Heart left ventricle (tissue), 13 donors: ENCODE measurements at regions not wholly inside any gene's neighbourhood (a gene's known extent, or its start where the extent isn't known, plus 50 kb on each side); places are given as distances from the start of the nearest gene placed in this dataset.

Experiments
- POLR2A ChIP-seq, 2 donors: fragments of 450-650 bp; IDR thresholded peaks; one replicate each; pipeline ENCODE4 v1.6.1; 2017; ENCODE audit warnings: antibody characterized with exemption in 2 of 2, mild to moderate bottlenecking in 2 of 2, moderate library complexity in 2 of 2
- TF ChIP-seq, protein P1 (sequence below), 12 donors: fragments of 200-600 bp; sonication (generic) in 4 of 12; IDR thresholded peaks; one replicate each; pipeline versions ENCODE4 v1.5.0 to v1.8.0; 2018 to 2022; ENCODE audit warnings: antibody characterized with exemption in 12 of 12, mild to moderate bottlenecking in 5 of 12
- donor health status: ischemic (EF 13 %, LVEDD 7.1; RV severe dilation, severe dysfunction).
- donor health status: DM: no; HTN: yes; CAD: no.
- donor health status: DM: no; HTN: no; CAD: no.
- donor health status: ischemic (EF 25% LVEDD 6.9; RV normal size, moderate dysfunction).
- donor health status: ischemic (EF 25% LVEDD 5.7; RV mildly dilated, moderate dysfunction).
- donor health status: ischemic (EF 35%, LVEDD 5.7; RV mildly dilated, moderate dysfunction).
- donor health status: nonischemic (EF 11% LVEDD 7.7; RV severe dilation, severe dysfunction).
- donor health status: DM: yes; HTN: yes; CAD: no.
- donor health status: PGD.
- donor health status: ischemic (EF 29% LVEDD 5.4; RV normal size, mild dysfunction).
- donor health status: nonischemic (EF 23%, LVEDD 6.1; RV moderate dilation, normal function).

DNA sequence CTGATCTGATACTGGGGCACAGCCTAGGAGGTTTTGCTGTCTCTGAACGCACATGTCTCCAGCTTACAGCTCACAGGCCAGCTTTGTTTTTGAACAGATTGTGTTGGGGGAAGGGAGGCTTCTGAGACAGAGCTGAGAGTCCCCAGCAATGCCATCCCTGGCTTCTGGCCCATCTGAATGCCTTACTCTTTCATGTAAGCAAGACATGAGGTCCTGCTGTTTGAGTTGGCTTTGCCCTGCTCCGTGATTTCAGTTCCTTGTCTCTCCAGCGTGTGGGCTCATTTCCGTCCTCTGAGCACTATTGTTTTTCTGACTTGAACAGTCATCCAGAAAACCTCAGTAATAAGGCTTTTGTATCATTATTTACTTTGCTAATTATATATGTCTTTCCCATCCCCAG, 194.9 kb upstream of the TNP1 start:
- TF ChIP-seq, protein P1, sequence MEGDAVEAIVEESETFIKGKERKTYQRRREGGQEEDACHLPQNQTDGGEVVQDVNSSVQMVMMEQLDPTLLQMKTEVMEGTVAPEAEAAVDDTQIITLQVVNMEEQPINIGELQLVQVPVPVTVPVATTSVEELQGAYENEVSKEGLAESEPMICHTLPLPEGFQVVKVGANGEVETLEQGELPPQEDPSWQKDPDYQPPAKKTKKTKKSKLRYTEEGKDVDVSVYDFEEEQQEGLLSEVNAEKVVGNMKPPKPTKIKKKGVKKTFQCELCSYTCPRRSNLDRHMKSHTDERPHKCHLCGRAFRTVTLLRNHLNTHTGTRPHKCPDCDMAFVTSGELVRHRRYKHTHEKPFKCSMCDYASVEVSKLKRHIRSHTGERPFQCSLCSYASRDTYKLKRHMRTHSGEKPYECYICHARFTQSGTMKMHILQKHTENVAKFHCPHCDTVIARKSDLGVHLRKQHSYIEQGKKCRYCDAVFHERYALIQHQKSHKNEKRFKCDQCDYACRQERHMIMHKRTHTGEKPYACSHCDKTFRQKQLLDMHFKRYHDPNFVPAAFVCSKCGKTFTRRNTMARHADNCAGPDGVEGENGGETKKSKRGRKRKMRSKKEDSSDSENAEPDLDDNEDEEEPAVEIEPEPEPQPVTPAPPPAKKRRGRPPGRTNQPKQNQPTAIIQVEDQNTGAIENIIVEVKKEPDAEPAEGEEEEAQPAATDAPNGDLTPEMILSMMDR (IDR thresholded peaks at IDR 0.05) = no peak
- TF ChIP-seq POLR2A (IDR thresholded peaks at IDR 0.05) = no peak
